ENCODE measurements at regions not wholly inside any gene's neighbourhood (a gene's known extent, or its start where the extent isn't known, plus 50 kb on each side); places are given as distances from the start of the nearest gene placed in this dataset.

DNA sequence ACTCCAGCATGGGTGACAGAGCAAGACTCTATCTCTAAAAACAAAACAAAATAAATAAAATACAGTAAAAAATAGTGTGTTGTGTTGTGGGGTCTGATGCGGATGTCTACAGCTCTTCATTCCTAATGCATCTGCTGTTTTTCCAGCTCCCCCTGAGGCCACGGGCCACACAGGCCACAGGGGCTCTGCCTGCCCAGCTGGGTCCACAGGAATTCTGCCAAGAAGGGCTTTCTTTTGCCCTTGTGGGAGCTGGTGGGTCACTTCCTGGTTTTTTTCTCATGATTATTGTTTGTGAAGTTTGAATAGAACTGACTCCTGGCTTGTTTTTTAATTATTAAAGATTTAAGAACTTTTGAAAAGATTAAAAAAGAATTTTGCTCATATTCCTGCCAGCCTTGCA lies 67.4 kb upstream of the CLDN5 start:
- FAIRE-seq (peak; percentile 75), DNase-seq (ENCODE audit: low read depth, low spot score) (peak; percentile 86)
- intact Hi-C loops (cut with micrococcal nuclease), result no loop called here

DNA sequence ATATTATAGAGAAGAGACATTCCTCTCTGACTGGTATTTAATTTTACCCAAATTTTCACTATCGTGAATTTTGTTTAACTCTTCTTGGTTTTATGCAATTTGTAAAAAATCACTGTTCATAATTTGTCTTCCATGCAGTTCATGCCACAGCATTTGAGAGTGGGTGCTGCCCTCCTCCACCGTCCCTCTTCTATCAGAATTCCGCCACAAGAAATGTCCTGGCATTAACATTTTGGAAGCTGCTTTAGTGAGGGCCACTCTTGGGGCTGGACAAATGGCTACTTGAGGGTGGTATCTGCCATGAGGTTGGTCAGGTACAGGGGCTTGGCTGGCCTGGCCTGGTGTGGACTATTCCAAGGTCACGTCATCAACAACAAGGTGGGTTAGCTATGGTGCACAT lies 68.3 kb upstream of the CLDN5 start:
- dilution Hi-C loops (cut with MboI; ENCODE audit: extremely low pct_ligation_motif_present, low sequenced_read_pairs), result no loop called here
- peaks cover 14% of the 10 kb centered on the region for H3K4me1 ChIP-seq (ENCODE audit: control insufficient read depth, extremely low read depth, insufficient read depth, low read length)
- DNase-seq (ENCODE audit: low read depth, low spot score), result no peak

More for the DNA sequence above, 67.4 kb upstream of the CLDN5 start:
- Histone ChIP-seq H3K36me3 (ENCODE audit: control insufficient read depth in 2 of 2, extremely low read depth in 1 of 2, insufficient read depth in 2 of 2, low read length in 2 of 2) (no peaks in the 10 kb centered on the region), H2AFZ (ENCODE audit: low read depth, low read length) (no peak overlapping the region), H3K27ac (ENCODE audit: insufficient read depth, low read depth, low read length) (no peak overlapping the region), H3K4me2 (ENCODE audit: insufficient read depth, low read length) (no peak overlapping the region), H3K4me3 (replicated peaks in 1 of 3; ENCODE audit: insufficient read depth in 1 of 3, low read depth in 1 of 3, low read length in 3 of 3) (no peak overlapping the region), H3K27me3 (ENCODE audit: control insufficient read depth in 2 of 2, insufficient read depth in 2 of 2, low read length in 2 of 2) (no peaks in the 10 kb centered on the region), H3K4me1 (ENCODE audit: control insufficient read depth, extremely low read depth, insufficient read depth, low read length) (peaks cover 14% of the 10 kb centered on the region), H4K20me1 (replicated peaks; ENCODE audit: control insufficient read depth, extremely low read depth, insufficient read depth, low read length) (no peaks in the 10 kb centered on the region), H3K9ac (replicated peaks; ENCODE audit: extremely low read depth, insufficient read depth, low read length) (no peak overlapping the region), H3K79me2 (ENCODE audit: control insufficient read depth, insufficient read depth, low read length) (no peaks in the 10 kb centered on the region), H3K9me1 (replicated peaks; ENCODE audit: control insufficient read depth, extremely low read depth, insufficient read depth, low read length) (no peaks in the 10 kb centered on the region), H3K9me3 (replicated peaks; ENCODE audit: control insufficient read depth, insufficient read depth, low read length) (no peaks in the 10 kb centered on the region)
- no TSS peak for BruUV-seq (replicated peaks)
- dilution Hi-C loops (cut with MboI; ENCODE audit: extremely low pct_ligation_motif_present, low sequenced_read_pairs), result no loop called here
- POLR2A ChIA-PET, result interaction anchor here (0.6 to 1.1 kb wide), 2 partner anchors 24 to 67 kb away, joined by 3 to 6 read pairs; partner anchors contain the start of gene CLDN5
- TF ChIP-seq POLR2AphosphoS5 (IDR thresholded peaks at IDR 0.05; ENCODE audit: insufficient read depth, low read depth, low read length) (no peak), GATA2 (IDR thresholded peaks at IDR 0.05; ENCODE audit: insufficient read depth, insufficient read length, low read depth, low read length) (no peak), MYC (IDR thresholded peaks at IDR 0.05; ENCODE audit: low read depth, low read length) (no peak), POLR2A (IDR thresholded peaks at IDR 0.05; ENCODE audit: low read depth, low read length) (no peak), EZH2 (IDR thresholded peaks at IDR 0.05; ENCODE audit: borderline replicate concordance, low read depth, low read length, severe bottlenecking) (no peak)
- CTCF ChIA-PET, result interaction anchor here (0.9 to 2.6 kb wide), 6 partner anchors 12 to 95 kb away, joined by 3 to 9 read pairs (median 4); no protein-coding TSS in a partner anchor

More for the DNA sequence above, 68.3 kb upstream of the CLDN5 start:
- intact Hi-C loops (cut with micrococcal nuclease), result no loop called here
- H3K79me2 ChIP-seq (ENCODE audit: control insufficient read depth, insufficient read depth, low read length), result no peaks in the 10 kb centered on the region
- no peak overlapping the region for H2AFZ ChIP-seq (ENCODE audit: low read depth, low read length)
- H3K4me3 ChIP-seq (replicated peaks in 1 of 3; ENCODE audit: insufficient read depth in 1 of 3, low read depth in 1 of 3, low read length in 3 of 3), result no peak overlapping the region
- no peaks in the 10 kb centered on the region for H3K9me1 ChIP-seq (replicated peaks; ENCODE audit: control insufficient read depth, extremely low read depth, insufficient read depth, low read length)
- POLR2A ChIA-PET, result no interaction called here
- no peaks in the 10 kb centered on the region for H3K36me3 ChIP-seq (ENCODE audit: control insufficient read depth in 2 of 2, extremely low read depth in 1 of 2, insufficient read depth in 2 of 2, low read length in 2 of 2)
- CTCF ChIA-PET, result interaction anchor here (1.1 to 2.6 kb wide), 4 partner anchors 9 to 38 kb away, joined by 3 to 9 read pairs (median 6); no protein-coding TSS in a partner anchor
- no peak for TF ChIP-seq CTCF (IDR thresholded peaks at IDR 0.05; ENCODE audit: extremely low read depth in 1 of 2, insufficient read depth in 1 of 2, low read depth in 1 of 2, low read length in 2 of 2)
- no peak for TF ChIP-seq JUN (IDR thresholded peaks at IDR 0.05; ENCODE audit: borderline replicate concordance, insufficient read depth, insufficient read length, low read depth)
- no peak for TF ChIP-seq MYC (IDR thresholded peaks at IDR 0.05; ENCODE audit: low read depth, low read length)
- TF ChIP-seq, protein P1, sequence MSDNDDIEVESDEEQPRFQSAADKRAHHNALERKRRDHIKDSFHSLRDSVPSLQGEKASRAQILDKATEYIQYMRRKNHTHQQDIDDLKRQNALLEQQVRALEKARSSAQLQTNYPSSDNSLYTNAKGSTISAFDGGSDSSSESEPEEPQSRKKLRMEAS (IDR thresholded peaks at IDR 0.05; ENCODE audit: insufficient read depth, insufficient read length), result no peak
- TF ChIP-seq GATA2 (IDR thresholded peaks at IDR 0.05; ENCODE audit: insufficient read depth, insufficient read length, low read depth, low read length), result no peak
- TF ChIP-seq POLR2A (IDR thresholded peaks at IDR 0.05; ENCODE audit: low read depth, low read length), result no peak
- no peak for TF ChIP-seq POLR2AphosphoS5 (IDR thresholded peaks at IDR 0.05; ENCODE audit: insufficient read depth, low read depth, low read length)
- TF ChIP-seq FOS (IDR thresholded peaks at IDR 0.05; ENCODE audit: borderline replicate concordance, insufficient read depth, low read length), result no peak
- no peak for TF ChIP-seq EZH2 (IDR thresholded peaks at IDR 0.05; ENCODE audit: borderline replicate concordance, low read depth, low read length, severe bottlenecking)
- H3K4me2 ChIP-seq (ENCODE audit: insufficient read depth, low read length), result no peak overlapping the region
- no peaks in the 10 kb centered on the region for H3K27me3 ChIP-seq (ENCODE audit: control insufficient read depth in 2 of 2, insufficient read depth in 2 of 2, low read length in 2 of 2)
- FAIRE-seq, result no peak
- H4K20me1 ChIP-seq (replicated peaks; ENCODE audit: control insufficient read depth, extremely low read depth, insufficient read depth, low read length), result no peaks in the 10 kb centered on the region
- no peak overlapping the region for H3K27ac ChIP-seq (ENCODE audit: insufficient read depth, low read depth, low read length)
- H3K9ac ChIP-seq (replicated peaks; ENCODE audit: extremely low read depth, insufficient read depth, low read length), result no peak overlapping the region
- BruUV-seq (replicated peaks), result no TSS peak
- H3K9me3 ChIP-seq (replicated peaks; ENCODE audit: control insufficient read depth, insufficient read depth, low read length), result no peaks in the 10 kb centered on the region
